Suprapubic skin (tissue), 3 donors: ENCODE measurements at regions not wholly inside any gene's neighbourhood (a gene's known extent, or its start where the extent isn't known, plus 50 kb on each side); places are given as distances from the start of the nearest gene placed in this dataset.

Source experiments
- POLR2AphosphoS5 ChIP-seq, 3 donors: sonication (generic); formaldehyde crosslinking; IDR thresholded peaks; one replicate each; pipeline ENCODE4 v1.6.1; 2017; ENCODE audit warnings: antibody characterized with exemption in 3 of 3
- TF ChIP-seq, protein P1 (sequence below), 2 donors: fragments of 200-600 bp in 1 of 2; fragments of 450-650 bp in 1 of 2; sonication (generic) in 1 of 2; IDR thresholded peaks; one replicate each; pipeline ENCODE4 v1.5.1; 2016 to 2019; ENCODE audit warnings: antibody characterized with exemption in 2 of 2, mild to moderate bottlenecking in 1 of 2, moderate library complexity in 1 of 2

GRCh38 chr3:22380253-22380652 is 629.2 kb upstream of the ZNF385D start:
- TF ChIP-seq POLR2AphosphoS5 (IDR thresholded peaks at IDR 0.05), result no peak
- TF ChIP-seq, protein P1, sequence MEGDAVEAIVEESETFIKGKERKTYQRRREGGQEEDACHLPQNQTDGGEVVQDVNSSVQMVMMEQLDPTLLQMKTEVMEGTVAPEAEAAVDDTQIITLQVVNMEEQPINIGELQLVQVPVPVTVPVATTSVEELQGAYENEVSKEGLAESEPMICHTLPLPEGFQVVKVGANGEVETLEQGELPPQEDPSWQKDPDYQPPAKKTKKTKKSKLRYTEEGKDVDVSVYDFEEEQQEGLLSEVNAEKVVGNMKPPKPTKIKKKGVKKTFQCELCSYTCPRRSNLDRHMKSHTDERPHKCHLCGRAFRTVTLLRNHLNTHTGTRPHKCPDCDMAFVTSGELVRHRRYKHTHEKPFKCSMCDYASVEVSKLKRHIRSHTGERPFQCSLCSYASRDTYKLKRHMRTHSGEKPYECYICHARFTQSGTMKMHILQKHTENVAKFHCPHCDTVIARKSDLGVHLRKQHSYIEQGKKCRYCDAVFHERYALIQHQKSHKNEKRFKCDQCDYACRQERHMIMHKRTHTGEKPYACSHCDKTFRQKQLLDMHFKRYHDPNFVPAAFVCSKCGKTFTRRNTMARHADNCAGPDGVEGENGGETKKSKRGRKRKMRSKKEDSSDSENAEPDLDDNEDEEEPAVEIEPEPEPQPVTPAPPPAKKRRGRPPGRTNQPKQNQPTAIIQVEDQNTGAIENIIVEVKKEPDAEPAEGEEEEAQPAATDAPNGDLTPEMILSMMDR (IDR thresholded peaks at IDR 0.05), result no peak
